ENCODE measurements at regions not wholly inside any gene's neighbourhood (a gene's known extent, or its start where the extent isn't known, plus 50 kb on each side); places are given as distances from the start of the nearest gene placed in this dataset.

GRCh38 chrY:7543506-7543905 lies 632.0 kb upstream of the AMELY start:
- no peak overlapping the region for H3K56ac ChIP-seq (replicated peaks; ENCODE audit: insufficient read length, low read depth, low read length)
- no peak overlapping the region for H2BK120ac ChIP-seq (replicated peaks; ENCODE audit: low read depth, low read length)
- no peak overlapping the region for H2BK12ac ChIP-seq (ENCODE audit: low read depth, low read length)
- DNase-seq (ENCODE audit: low read depth in 1 of 2, low spot score in 2 of 2) (no peak), FAIRE-seq (no peak)
- H4K5ac ChIP-seq (ENCODE audit: insufficient read length, low read depth, low read length) = no peak overlapping the region
- no peak overlapping the region for H3K4me3 ChIP-seq (ENCODE audit: extremely low read depth in 1 of 4, insufficient read depth in 2 of 4, low read depth in 3 of 4, low read length in 4 of 4)
- H4K8ac ChIP-seq (ENCODE audit: extremely low read depth, insufficient read depth, low read length) = no peak overlapping the region
- no peak overlapping the region for H3K4me2 ChIP-seq (ENCODE audit: insufficient read depth in 1 of 2, low read depth in 2 of 2, low read length in 2 of 2)
- no peak overlapping the region for H3K18ac ChIP-seq (ENCODE audit: extremely low read depth, low read length)
- ChIA-PET CTCF (ENCODE audit: partially characterized antibody) (no interaction called here), POLR2A (ENCODE audit: partially characterized antibody) (no interaction called here)
- H2AK5ac ChIP-seq (ENCODE audit: low read depth, low read length) = no peak overlapping the region
- H4K20me1 ChIP-seq (replicated peaks in 1 of 2; ENCODE audit: control insufficient read depth in 1 of 2, insufficient read depth in 2 of 2, low read length in 2 of 2) = no peaks in the 10 kb centered on the region
- H3K4ac ChIP-seq (replicated peaks; ENCODE audit: insufficient read length, low read depth, low read length) = no peak overlapping the region
- H2BK20ac ChIP-seq (ENCODE audit: low read length) = no peak overlapping the region
- H3K14ac ChIP-seq (ENCODE audit: insufficient read length) = no peak overlapping the region
- no peak overlapping the region for H2BK15ac ChIP-seq (ENCODE audit: low read length)
- no peak overlapping the region for H3K27ac ChIP-seq (ENCODE audit: low read depth, low read length)
- H2BK5ac ChIP-seq (ENCODE audit: low read depth, low read length) = no peak overlapping the region
- H4K91ac ChIP-seq (replicated peaks; ENCODE audit: insufficient read length, low read length) = no peak overlapping the region
- no peak overlapping the region for H3K23ac ChIP-seq (ENCODE audit: insufficient read length)
- H3K4me1 ChIP-seq (replicated peaks in 1 of 4; ENCODE audit: control insufficient read depth in 3 of 4, insufficient read depth in 4 of 4, low read length in 3 of 4) = no peaks in the 10 kb centered on the region
- no peaks in the 10 kb centered on the region for H3K27me3 ChIP-seq (replicated peaks in 1 of 4; ENCODE audit: control insufficient read depth in 3 of 4, extremely low read depth in 1 of 4, insufficient read depth in 3 of 4, low read length in 3 of 4)
- H3K79me2 ChIP-seq (ENCODE audit: control insufficient read depth in 1 of 2, insufficient read depth in 2 of 2, low read length in 2 of 2) = no peaks in the 10 kb centered on the region
- H3K36me3 ChIP-seq (ENCODE audit: control insufficient read depth in 2 of 4, insufficient read depth in 4 of 4, low read length in 3 of 4) = no peaks in the 10 kb centered on the region
- H3K9me3 ChIP-seq (ENCODE audit: insufficient read depth in 2 of 2, low read depth in 1 of 2, low read length in 1 of 2) = no peaks in the 10 kb centered on the region
- H3K23me2 ChIP-seq (ENCODE audit: low read depth, low read length) = no peaks in the 10 kb centered on the region
- H3K79me1 ChIP-seq (ENCODE audit: low read depth, low read length) = no peaks in the 10 kb centered on the region
- H2AFZ ChIP-seq (ENCODE audit: low read length) = no peak overlapping the region
- no peak overlapping the region for H3K9ac ChIP-seq (replicated peaks in 1 of 4; ENCODE audit: extremely low read depth in 1 of 4, low read depth in 3 of 4, low read length in 3 of 4)
- TF ChIP-seq RXRA (IDR thresholded peaks at IDR 0.05; ENCODE audit: insufficient read depth, low read depth, low read length) (no peak), RFX5 (IDR thresholded peaks at IDR 0.05; ENCODE audit: borderline replicate concordance, low read depth, low read length) (no peak), JUND (IDR thresholded peaks at IDR 0.05; ENCODE audit: low read length) (no peak), PHF8 (conservative IDR thresholded peaks at IDR 0.05; ENCODE audit: low read depth, low read length) (no peak)

All from H1 (cell line).